Ascending aorta (tissue), 2 donors: ENCODE measurements at regions not wholly inside any gene's neighbourhood (a gene's known extent, or its start where the extent isn't known, plus 50 kb on each side); places are given as distances from the start of the nearest gene placed in this dataset.
"Not testable (repeated sequence)": the region's sequence is repeated elsewhere in the genome, so short reads cannot be mapped to it uniquely, and the experiment has no call there.

Source experiments
- DNase-seq, 2 donors: peaks; one replicate each; pipeline ENCODE4 v3.0.0-alpha.2; 2019; ENCODE audit warnings: low spot score in 2 of 2
- H3K27ac ChIP-seq, 2 donors: fragments of 200-600 bp; sonication (generic); one replicate each; pipeline ENCODE4 v1.5.1; 2016 to 2017; ENCODE audit warnings: mild to moderate bottlenecking in 1 of 2
- H3K27me3 ChIP-seq: fragments of 200-600 bp; sonication (generic); one replicate; pipeline ENCODE4 v1.5.1; 2017
- H3K36me3 ChIP-seq, 2 donors: fragments of 200-600 bp; sonication (generic); one replicate each; pipeline ENCODE4 v1.5.1; 2016
- H3K4me1 ChIP-seq, 2 donors: fragments of 200-600 bp; sonication (generic); one replicate each; pipeline ENCODE4 v1.5.1; 2016 to 2017; ENCODE audit warnings: mild to moderate bottlenecking in 1 of 2
- H3K4me3 ChIP-seq, 2 donors: fragments of 200-600 bp; sonication (generic); one replicate each; pipeline ENCODE4 v1.5.1; 2016 to 2017; ENCODE audit warnings: mild to moderate bottlenecking in 1 of 2
- H3K9me3 ChIP-seq, 2 donors: fragments of 200-600 bp; sonication (generic); one replicate each; pipeline ENCODE4 v1.5.1; 2016
- intact Hi-C: fragments of 100-400 bp; cut with DNase I; formaldehyde crosslinking; loops from one replicate; pipeline ENCODE4 v1.15.1; 2023
- TF ChIP-seq, protein P1 (sequence below), 3 experiments: fragments of 200-600 bp in 2 of 3; fragments of 450-650 bp in 1 of 3; sonication (generic) in 2 of 3; IDR thresholded peaks; one replicate each; pipeline ENCODE4 v1.5.1; 2016 to 2019; ENCODE audit warnings: antibody characterized with exemption in 3 of 3, mild to moderate bottlenecking in 1 of 3, moderate library complexity in 1 of 3

DNA sequence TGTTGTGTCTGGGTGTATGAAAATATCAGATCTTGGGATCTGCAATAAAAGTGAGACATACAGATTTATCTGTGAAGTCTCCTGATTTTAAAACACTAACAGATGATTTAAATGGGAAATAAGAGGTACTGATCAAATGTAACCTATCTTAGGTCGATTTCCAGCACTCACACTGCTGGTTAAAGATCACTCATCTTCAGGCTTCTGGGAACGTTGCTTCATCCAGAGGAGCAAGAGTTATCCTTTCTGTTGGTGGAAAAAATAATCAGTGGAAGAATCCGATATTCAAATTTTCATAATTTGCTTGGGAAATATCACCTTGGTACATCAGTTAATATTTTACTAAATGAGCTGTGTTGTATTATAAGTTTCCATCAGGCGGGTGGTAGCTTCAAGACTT is 876.8 kb upstream of the WWC1 start:
- H3K36me3 ChIP-seq = no peaks in the 10 kb centered on the region
- intact Hi-C loops = no loop called here
- no peak overlapping the region for H3K4me3 ChIP-seq
- no peaks in the 10 kb centered on the region for H3K9me3 ChIP-seq
- DNase-seq = no peak
- no peaks in the 10 kb centered on the region for H3K4me1 ChIP-seq
- H3K27me3 ChIP-seq = no peaks in the 10 kb centered on the region
- TF ChIP-seq, protein P1, sequence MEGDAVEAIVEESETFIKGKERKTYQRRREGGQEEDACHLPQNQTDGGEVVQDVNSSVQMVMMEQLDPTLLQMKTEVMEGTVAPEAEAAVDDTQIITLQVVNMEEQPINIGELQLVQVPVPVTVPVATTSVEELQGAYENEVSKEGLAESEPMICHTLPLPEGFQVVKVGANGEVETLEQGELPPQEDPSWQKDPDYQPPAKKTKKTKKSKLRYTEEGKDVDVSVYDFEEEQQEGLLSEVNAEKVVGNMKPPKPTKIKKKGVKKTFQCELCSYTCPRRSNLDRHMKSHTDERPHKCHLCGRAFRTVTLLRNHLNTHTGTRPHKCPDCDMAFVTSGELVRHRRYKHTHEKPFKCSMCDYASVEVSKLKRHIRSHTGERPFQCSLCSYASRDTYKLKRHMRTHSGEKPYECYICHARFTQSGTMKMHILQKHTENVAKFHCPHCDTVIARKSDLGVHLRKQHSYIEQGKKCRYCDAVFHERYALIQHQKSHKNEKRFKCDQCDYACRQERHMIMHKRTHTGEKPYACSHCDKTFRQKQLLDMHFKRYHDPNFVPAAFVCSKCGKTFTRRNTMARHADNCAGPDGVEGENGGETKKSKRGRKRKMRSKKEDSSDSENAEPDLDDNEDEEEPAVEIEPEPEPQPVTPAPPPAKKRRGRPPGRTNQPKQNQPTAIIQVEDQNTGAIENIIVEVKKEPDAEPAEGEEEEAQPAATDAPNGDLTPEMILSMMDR (IDR thresholded peaks at IDR 0.05) = no peak
- H3K27ac ChIP-seq = no peak overlapping the region

DNA sequence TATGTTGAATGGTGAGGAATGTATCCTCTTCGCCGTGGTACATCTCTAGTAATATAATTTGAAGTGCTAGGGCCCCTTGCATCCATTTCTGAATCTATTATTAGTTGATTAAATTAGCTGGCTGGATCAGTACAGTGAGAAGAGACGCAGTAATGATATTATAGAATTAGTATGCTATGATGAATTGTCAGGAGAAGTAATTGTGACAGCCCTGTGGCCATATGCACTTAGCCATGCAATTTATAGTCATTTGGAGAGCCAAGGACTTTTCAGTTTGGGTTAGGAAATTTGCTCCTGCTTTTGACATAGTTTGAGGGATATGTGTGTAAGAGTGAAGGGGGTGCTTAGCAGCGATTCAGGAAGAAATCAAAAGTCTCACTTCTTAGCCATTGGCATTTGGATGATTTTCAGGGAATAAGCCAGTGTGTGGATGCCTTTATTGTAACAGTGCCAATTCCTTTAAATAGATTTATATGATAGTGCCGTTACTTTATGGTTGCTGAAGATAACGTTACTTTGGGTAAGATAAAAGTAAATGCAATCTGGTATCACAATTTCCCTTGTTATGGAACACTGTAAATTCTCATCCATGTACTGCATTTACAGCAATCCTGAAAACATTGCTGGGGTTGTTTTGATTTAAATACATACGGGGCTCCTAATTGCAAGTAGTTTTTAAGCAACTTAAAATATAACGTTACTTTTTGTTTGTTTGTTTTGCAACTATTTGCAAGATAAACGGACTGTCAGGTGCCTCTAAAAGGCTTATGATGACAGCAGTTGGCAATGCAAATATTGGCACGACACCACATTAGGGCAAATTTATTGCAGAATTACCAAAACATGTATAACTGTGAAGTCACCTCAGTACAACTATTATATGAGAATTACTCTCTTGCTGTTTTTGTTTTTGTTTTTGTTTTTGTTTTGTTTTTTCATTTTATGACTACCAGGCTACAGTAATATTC is 875.4 kb upstream of the WWC1 start:
- intact Hi-C loops = no loop called here
- Histone ChIP-seq H3K27me3 (no peaks in the 10 kb centered on the region), H3K9me3 (no peaks in the 10 kb centered on the region), H3K4me1 (no peaks in the 10 kb centered on the region), H3K36me3 (no peaks in the 10 kb centered on the region), H3K27ac (no peak overlapping the region), H3K4me3 (no peak overlapping the region)
- no peak for DNase-seq
- TF ChIP-seq, protein P1 (IDR thresholded peaks at IDR 0.05) = no peak

DNA sequence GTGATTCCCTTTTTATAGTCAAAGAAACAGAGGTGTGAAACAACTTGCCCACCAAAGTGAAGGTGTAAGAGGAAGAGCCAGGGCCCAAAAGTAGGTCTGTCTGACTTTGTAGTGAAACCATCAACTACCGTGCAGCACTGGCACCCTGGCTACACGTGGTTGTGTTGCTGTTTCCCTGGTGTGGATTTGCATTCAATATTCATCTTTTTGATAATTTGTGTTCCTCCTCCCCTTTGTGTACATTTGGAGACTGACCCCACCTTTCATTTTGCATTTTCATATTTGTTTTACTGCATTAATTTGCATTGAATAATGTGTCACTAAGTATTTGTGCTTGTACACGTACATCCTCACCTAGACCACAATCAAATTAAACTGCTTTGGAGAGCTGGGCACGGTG is 873.8 kb upstream of the WWC1 start:
- Histone ChIP-seq H3K27ac (no peak overlapping the region), H3K4me3 (no peak overlapping the region), H3K4me1 (no peaks in the 10 kb centered on the region), H3K27me3 (no peaks in the 10 kb centered on the region), H3K9me3 (no peaks in the 10 kb centered on the region), H3K36me3 (no peaks in the 10 kb centered on the region)
- TF ChIP-seq, protein P1 (IDR thresholded peaks at IDR 0.05) = no peak
- intact Hi-C loops = no loop called here
- DNase-seq = no peak

DNA sequence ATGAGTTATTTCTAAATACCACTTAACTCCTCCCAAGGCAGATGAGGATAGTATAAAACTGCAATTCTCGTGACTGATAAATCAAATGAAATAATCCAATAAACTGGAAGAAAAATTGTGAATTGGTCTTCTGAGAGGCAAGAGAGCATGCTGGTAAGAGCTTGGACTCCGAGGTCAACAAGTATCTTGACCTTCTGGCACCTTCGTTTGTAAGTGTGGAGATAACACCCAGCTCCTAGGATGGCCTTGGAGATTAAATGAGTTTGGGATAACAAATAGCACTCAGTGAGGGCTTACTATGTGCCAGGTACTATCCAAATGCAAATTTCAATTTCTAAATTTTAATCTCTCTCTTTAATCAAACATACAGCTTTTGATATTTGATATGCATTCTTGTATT is 866.3 kb upstream of the WWC1 start:
- no peaks in the 10 kb centered on the region for H3K4me1 ChIP-seq
- DNase-seq = no peak
- H3K4me3 ChIP-seq = no peak overlapping the region
- no peaks in the 10 kb centered on the region for H3K27me3 ChIP-seq
- H3K27ac ChIP-seq = no peak overlapping the region
- TF ChIP-seq, protein P1 (IDR thresholded peaks at IDR 0.05) = no peak
- H3K36me3 ChIP-seq = no peaks in the 10 kb centered on the region
- H3K9me3 ChIP-seq = no peaks in the 10 kb centered on the region
- intact Hi-C loops = no loop called here

DNA sequence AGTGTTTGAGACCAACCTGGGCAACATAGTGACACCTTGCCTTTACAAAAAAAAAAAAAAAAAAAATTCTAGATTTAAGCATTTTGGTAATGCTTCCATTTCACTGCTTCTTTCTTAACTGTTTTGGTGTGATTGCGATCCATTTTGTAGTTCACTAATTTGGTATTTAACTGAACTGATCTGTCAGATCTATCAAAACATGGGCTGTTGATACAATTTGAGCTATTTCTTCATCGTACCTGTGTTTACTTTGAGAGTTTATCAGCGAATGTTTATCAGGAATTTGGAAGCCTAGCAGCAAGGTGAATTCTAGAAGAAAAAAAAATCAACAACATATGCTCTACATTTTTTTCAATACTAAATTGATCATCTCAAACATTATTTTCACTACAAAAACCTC is 864.9 kb upstream of the WWC1 start:
- no peaks in the 10 kb centered on the region for H3K4me1 ChIP-seq
- no peak overlapping the region for H3K27ac ChIP-seq
- no peaks in the 10 kb centered on the region for H3K36me3 ChIP-seq
- H3K27me3 ChIP-seq = no peaks in the 10 kb centered on the region
- intact Hi-C loops = no loop called here
- H3K4me3 ChIP-seq = no peak overlapping the region
- TF ChIP-seq, protein P1 (IDR thresholded peaks at IDR 0.05) = no peak
- no peak for DNase-seq
- H3K9me3 ChIP-seq = no peaks in the 10 kb centered on the region

DNA sequence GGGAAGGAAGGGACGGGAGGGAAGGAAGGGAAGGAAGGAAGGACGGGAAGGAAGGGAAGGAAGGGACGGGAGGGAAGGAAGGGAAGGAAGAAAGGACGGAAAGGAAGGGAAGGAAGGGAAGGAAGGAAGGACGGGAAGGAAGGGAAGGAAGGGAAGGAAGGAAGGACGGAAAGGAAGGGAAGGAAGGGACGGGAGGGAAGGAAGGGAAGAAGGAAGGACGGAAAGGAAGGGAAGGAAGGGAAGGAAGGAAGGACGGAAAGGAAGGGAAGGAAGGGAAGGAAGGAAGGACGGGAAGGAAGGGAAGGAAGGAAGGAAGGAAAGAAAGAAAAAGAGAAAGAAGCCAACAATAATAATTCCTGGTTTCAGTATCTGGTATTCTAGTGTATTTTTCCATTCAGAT is 863.8 kb upstream of the WWC1 start:
- H3K4me3 ChIP-seq, intact Hi-C loops, H3K36me3 ChIP-seq: not testable (repeated sequence)

More for the DNA sequence above, 863.8 kb upstream of the WWC1 start:
- H3K27ac ChIP-seq, H3K4me1 ChIP-seq, H3K9me3 ChIP-seq, H3K27me3 ChIP-seq, DNase-seq: not testable (repeated sequence)
